GM23338 (cell line): ENCODE measurements at regions not wholly inside any gene's neighbourhood (a gene's known extent, or its start where the extent isn't known, plus 50 kb on each side); places are given as distances from the start of the nearest gene placed in this dataset.

ENCODE experiments used
- ATAC-seq: fragments of 200-7000 bp; cut with Tn5 transposase; 3 replicates; pipeline ENCODE4 v1.9.1; 2020
- DNase-seq: peaks from one replicate; pipeline ENCODE4 v3.0.0-alpha.2; 2015; ENCODE audit warnings: low spot score
- H2AFZ ChIP-seq: fragments of 200-600 bp; sonication (generic); 2 replicates; pipeline ENCODE4 v1.8.0; 2016; ENCODE audit warnings: antibody characterized with exemption, mild to moderate bottlenecking, moderate library complexity
- H3F3A ChIP-seq: fragments of 200-600 bp; sonication (generic); replicated peaks from 2 replicates; pipeline ENCODE4 v1.8.0; 2017; ENCODE audit warnings: antibody characterized with exemption, mixed run types, low read depth
- H3K27ac ChIP-seq: fragments of 200-600 bp; sonication (generic); 2 replicates; pipeline ENCODE4 v1.6.1; 2016; ENCODE audit warnings: low read depth
- H3K27me3 ChIP-seq: fragments of 200-600 bp; sonication (generic); 2 replicates; pipeline ENCODE4 v1.8.0; 2016; ENCODE audit warnings: mild to moderate bottlenecking, mixed run types, moderate library complexity; ENCODE audit not compliant: insufficient read depth
- H3K36me3 ChIP-seq: fragments of 200-600 bp; sonication (generic); 2 replicates; pipeline ENCODE4 v1.8.0; 2016; ENCODE audit warnings: mild to moderate bottlenecking; ENCODE audit not compliant: insufficient read depth
- H3K4me1 ChIP-seq: fragments of 200-600 bp; sonication (generic); 2 replicates; pipeline ENCODE4 v1.8.0; 2016; ENCODE audit warnings: mild to moderate bottlenecking, moderate library complexity; ENCODE audit not compliant: insufficient read depth
- H3K4me2 ChIP-seq: fragments of 200-600 bp; sonication (generic); 2 replicates; pipeline ENCODE4 v1.7.1; 2017; ENCODE audit warnings: mixed run types
- H3K4me3 ChIP-seq: fragments of 200-600 bp; sonication (generic); 2 replicates; pipeline ENCODE4 v1.6.1; 2016; ENCODE audit warnings: mixed run types
- H3K79me2 ChIP-seq: fragments of 200-600 bp; sonication (generic); replicated peaks from 2 replicates; pipeline ENCODE4 v1.8.0; 2017; ENCODE audit warnings: mild to moderate bottlenecking; ENCODE audit not compliant: insufficient read depth
- H3K9me2 ChIP-seq: fragments of 200-600 bp; sonication (generic); 2 replicates; pipeline ENCODE4 v1.8.0; 2017; ENCODE audit not compliant: insufficient read depth
- H4K20me1 ChIP-seq: fragments of 200-600 bp; sonication (generic); replicated peaks from 2 replicates; pipeline ENCODE4 v1.8.0; 2017; ENCODE audit warnings: mild to moderate bottlenecking; ENCODE audit not compliant: insufficient read depth
- H3K27ac Mint-ChIP-seq: 2 replicates; pipeline ENCODE4 v1.8.0; 2020; ENCODE audit warnings: inconsistent platforms, mild to moderate bottlenecking, moderate library complexity, mixed read lengths
- H3K27me3 Mint-ChIP-seq: 3 replicates; pipeline ENCODE4 v1.8.0; 2022; ENCODE audit warnings: low read depth, mild to moderate bottlenecking, moderate library complexity, mixed read lengths, inconsistent platforms; ENCODE audit not compliant: insufficient read depth, poor library complexity
- H3K36me3 Mint-ChIP-seq: 3 replicates; pipeline ENCODE4 v1.8.0; 2021; ENCODE audit warnings: low read depth, mild to moderate bottlenecking, inconsistent platforms, moderate library complexity, mixed read lengths
- H3K4me1 Mint-ChIP-seq: 3 replicates; pipeline ENCODE4 v1.8.0; 2020; ENCODE audit warnings: mild to moderate bottlenecking, inconsistent platforms, mixed read lengths
- H3K4me3 Mint-ChIP-seq: 3 replicates; pipeline ENCODE4 v1.8.0; 2021; ENCODE audit warnings: moderate library complexity, mild to moderate bottlenecking, inconsistent platforms, mixed read lengths
- H3K9me3 Mint-ChIP-seq: 3 replicates; pipeline ENCODE4 v1.8.0; 2020; ENCODE audit warnings: moderate library complexity, mild to moderate bottlenecking, inconsistent platforms, mixed read lengths
- EZH2 ChIP-seq: fragments of 200-600 bp; sonication (generic); IDR thresholded peaks from one replicate; pipeline ENCODE4 v1.8.0; 2017; ENCODE audit warnings: antibody characterized with exemption, mild to moderate bottlenecking, low read depth; ENCODE audit not compliant: unreplicated experiment
- NANOG ChIP-seq: IDR thresholded peaks from 2 replicates; pipeline ENCODE4 v1.6.1; 2016; ENCODE audit warnings: antibody characterized with exemption, borderline replicate concordance
- ZNF331 ChIP-seq: fragments of 250-450 bp; sonication (Bioruptor Pico); IDR thresholded peaks from 2 replicates; pipeline ENCODE4 v1.5.0; 2020; ENCODE audit warnings: low read depth, mild to moderate bottlenecking, moderate library complexity
- TF ChIP-seq, protein P1 (sequence below): fragments of 250-450 bp; sonication (Bioruptor Pico); IDR thresholded peaks from 2 replicates; pipeline ENCODE4 v1.5.0; 2020; ENCODE audit warnings: mild to moderate bottlenecking, moderate library complexity

DNA sequence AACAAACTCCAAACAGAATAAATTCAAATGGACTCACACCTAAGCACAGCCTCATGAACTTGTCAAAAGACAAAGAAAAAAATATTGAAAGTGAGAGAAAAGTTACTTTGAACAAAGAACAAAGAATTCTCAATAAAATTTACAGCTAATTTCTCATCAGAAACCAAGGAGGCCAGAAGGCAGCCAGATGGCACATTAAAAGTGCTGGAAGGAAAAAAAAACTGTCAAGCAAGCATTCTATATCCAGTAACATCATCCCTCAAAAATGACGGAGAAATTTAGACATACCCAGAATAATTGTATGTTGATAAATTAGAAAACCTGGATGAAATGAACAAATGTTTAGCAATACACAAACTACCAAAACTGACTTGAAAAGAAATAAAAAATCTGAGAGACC, 129.8 kb upstream of the UQCRFS1 start:
- Mint-ChIP-seq H3K27me3 (peaks cover 2% of the 10 kb centered on the region), H3K27ac (no peak overlapping the region)

DNA sequence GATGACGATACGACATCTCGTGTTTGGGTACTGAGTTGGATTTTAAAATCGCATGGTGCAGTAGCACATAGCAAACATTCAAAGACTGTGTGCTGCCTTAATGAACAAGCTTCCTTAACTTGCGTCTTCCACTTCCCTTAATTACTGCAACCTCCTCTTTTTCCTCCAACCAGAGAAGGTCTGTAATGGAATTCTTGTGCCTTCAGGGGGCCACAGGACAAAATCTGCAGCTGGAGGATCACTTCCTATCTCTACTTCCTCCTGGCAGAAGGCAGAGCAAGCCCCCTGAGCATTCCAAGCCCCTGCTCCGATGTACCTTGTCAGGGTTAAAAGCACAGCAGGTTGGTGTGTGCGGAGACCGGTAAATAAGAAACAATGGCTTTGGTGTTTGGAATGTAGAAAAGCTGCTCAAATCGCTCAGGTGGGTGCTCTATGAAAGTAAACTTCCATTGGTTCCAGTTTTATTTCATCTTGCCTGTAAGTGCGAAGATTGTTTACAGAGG, 151.3 kb upstream of the UQCRFS1 start:
- Histone ChIP-seq H3K4me2 (peak overlapping the region; percentile 55), H3K4me3 (no peak overlapping the region; the same call in 1 of the 2 replicates)
- H3K27ac Mint-ChIP-seq: no peak overlapping the region

More for the DNA sequence above, 129.8 kb upstream of the UQCRFS1 start:
- Mint-ChIP-seq H3K4me1 (no peaks in the 10 kb centered on the region), H3K36me3 (no peaks in the 10 kb centered on the region; the same call in 1 of the 3 replicates), H3K9me3 (peaks cover 42% of the 10 kb centered on the region), H3K4me3 (no peak overlapping the region)
- peaks cover 3% of the 10 kb centered on the region; the same call in 1 of the 2 replicates for H3K9me2 ChIP-seq
- no peak overlapping the region for H3K27ac ChIP-seq
- H4K20me1 ChIP-seq: no peaks in the 10 kb centered on the region
- no peak for TF ChIP-seq ZNF331
- DNase-seq (no peak), ATAC-seq (no peak)
- H3K4me3 ChIP-seq: no peak overlapping the region
- H3K27me3 ChIP-seq: no peaks in the 10 kb centered on the region
- no peaks in the 10 kb centered on the region for H3K4me1 ChIP-seq
- H3K4me2 ChIP-seq: no peak overlapping the region
- H3K36me3 ChIP-seq: no peaks in the 10 kb centered on the region
- H3K79me2 ChIP-seq: no peaks in the 10 kb centered on the region
- no peaks in the 10 kb centered on the region for H3F3A ChIP-seq
- H2AFZ ChIP-seq: no peak overlapping the region

More for the DNA sequence above, 151.3 kb upstream of the UQCRFS1 start:
- Histone ChIP-seq H3K79me2 (no peaks in the 10 kb centered on the region), H2AFZ (peak overlapping the region; percentile 39; the same call in 1 of the 2 replicates), H3K4me1 (peaks cover 41% of the 10 kb centered on the region), H3K27ac (peak overlapping the region; percentile 40; the same call in 1 of the 2 replicates), H3K9me2 (no peaks in the 10 kb centered on the region), H3K27me3 (no peaks in the 10 kb centered on the region), H4K20me1 (no peaks in the 10 kb centered on the region), H3F3A (no peaks in the 10 kb centered on the region), H3K36me3 (no peaks in the 10 kb centered on the region)
- Mint-ChIP-seq H3K36me3 (no peaks in the 10 kb centered on the region), H3K27me3 (peaks cover 10% of the 10 kb centered on the region), H3K4me3 (no peak overlapping the region), H3K9me3 (no peaks in the 10 kb centered on the region), H3K4me1 (peaks cover 48% of the 10 kb centered on the region)
- DNase-seq (peak; percentile 52), ATAC-seq (peak; percentile 77)
- TF ChIP-seq NANOG (no peak), EZH2 (no peak)
- TF ChIP-seq, protein P1, sequence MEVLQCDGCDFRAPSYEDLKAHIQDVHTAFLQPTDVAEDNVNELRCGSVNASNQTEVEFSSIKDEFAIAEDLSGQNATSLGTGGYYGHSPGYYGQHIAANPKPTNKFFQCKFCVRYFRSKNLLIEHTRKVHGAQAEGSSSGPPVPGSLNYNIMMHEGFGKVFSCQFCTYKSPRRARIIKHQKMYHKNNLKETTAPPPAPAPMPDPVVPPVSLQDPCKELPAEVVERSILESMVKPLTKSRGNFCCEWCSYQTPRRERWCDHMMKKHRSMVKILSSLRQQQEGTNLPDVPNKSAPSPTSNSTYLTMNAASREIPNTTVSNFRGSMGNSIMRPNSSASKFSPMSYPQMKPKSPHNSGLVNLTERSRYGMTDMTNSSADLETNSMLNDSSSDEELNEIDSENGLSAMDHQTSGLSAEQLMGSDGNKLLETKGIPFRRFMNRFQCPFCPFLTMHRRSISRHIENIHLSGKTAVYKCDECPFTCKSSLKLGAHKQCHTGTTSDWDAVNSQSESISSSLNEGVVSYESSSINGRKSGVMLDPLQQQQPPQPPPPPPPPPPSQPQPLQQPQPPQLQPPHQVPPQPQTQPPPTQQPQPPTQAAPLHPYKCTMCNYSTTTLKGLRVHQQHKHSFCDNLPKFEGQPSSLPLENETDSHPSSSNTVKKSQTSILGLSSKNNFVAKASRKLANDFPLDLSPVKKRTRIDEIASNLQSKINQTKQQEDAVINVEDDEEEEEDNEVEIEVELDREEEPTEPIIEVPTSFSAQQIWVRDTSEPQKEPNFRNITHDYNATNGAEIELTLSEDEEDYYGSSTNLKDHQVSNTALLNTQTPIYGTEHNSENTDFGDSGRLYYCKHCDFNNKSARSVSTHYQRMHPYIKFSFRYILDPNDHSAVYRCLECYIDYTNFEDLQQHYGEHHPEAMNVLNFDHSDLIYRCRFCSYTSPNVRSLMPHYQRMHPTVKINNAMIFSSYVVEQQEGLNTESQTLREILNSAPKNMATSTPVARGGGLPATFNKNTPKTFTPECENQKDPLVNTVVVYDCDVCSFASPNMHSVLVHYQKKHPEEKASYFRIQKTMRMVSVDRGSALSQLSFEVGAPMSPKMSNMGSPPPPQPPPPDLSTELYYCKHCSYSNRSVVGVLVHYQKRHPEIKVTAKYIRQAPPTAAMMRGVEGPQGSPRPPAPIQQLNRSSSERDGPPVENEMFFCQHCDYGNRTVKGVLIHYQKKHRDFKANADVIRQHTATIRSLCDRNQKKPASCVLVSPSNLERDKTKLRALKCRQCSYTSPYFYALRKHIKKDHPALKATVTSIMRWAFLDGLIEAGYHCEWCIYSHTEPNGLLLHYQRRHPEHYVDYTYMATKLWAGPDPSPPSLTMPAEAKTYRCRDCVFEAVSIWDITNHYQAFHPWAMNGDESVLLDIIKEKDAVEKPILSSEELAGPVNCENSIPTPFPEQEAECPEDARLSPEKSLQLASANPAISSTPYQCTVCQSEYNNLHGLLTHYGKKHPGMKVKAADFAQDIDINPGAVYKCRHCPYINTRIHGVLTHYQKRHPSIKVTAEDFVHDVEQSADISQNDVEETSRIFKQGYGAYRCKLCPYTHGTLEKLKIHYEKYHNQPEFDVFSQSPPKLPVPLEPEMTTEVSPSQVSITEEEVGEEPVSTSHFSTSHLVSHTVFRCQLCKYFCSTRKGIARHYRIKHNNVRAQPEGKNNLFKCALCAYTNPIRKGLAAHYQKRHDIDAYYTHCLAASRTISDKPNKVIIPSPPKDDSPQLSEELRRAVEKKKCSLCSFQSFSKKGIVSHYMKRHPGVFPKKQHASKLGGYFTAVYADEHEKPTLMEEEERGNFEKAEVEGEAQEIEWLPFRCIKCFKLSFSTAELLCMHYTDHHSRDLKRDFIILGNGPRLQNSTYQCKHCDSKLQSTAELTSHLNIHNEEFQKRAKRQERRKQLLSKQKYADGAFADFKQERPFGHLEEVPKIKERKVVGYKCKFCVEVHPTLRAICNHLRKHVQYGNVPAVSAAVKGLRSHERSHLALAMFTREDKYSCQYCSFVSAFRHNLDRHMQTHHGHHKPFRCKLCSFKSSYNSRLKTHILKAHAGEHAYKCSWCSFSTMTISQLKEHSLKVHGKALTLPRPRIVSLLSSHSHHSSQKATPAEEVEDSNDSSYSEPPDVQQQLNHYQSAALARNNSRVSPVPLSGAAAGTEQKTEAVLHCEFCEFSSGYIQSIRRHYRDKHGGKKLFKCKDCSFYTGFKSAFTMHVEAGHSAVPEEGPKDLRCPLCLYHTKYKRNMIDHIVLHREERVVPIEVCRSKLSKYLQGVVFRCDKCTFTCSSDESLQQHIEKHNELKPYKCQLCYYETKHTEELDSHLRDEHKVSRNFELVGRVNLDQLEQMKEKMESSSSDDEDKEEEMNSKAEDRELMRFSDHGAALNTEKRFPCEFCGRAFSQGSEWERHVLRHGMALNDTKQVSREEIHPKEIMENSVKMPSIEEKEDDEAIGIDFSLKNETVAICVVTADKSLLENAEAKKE (CRISPR knock-in tag): no peak
